GM04504 (cell line): ENCODE measurements at regions not wholly inside any gene's neighbourhood (a gene's known extent, or its start where the extent isn't known, plus 50 kb on each side); places are given as distances from the start of the nearest gene placed in this dataset.

ENCODE experiments used
- DNase-seq: peaks from one replicate; pipeline ENCODE4 v3.0.0-alpha.2; 2012; ENCODE audit warnings: low read depth

DNA sequence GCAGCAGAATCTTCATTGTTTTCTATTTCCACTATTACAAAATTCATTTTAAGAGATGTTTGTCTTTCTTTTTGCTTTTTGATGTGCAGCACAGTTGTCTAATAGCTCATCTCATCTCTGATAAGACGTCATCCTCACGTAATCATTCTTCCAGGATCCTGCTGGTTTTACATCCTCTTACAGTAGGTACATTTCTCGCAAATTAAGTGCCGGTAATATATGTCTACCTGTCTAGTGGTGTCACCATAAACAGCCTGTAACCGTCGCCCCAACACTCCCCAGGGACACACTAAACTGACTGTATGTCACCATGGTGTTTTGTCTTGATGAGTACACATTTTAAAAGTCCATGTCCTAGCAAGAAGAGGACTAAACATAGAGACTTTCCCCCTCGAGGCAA is 94.5 kb upstream of the VSTM2B start:
- no peak for DNase-seq

DNA sequence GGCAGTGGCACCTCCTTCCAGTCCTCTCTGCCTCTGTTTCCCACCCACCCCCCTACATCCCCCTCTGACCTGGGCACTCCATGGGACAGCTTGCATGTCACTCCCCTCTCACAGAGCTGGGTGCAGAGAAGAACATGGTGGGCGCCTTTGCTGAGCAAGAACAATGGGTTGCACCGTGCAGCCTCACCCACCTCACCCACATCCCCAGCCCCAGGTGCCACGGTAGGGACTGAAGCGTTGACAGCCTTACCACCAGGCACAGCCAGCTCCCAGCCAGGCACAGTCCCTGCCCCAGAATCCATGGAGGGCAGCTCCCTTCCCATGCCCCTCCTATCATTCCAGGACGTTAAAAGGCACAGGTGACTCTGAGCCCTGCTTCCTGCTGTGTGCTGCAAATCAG is 93.1 kb upstream of the VSTM2B start:
- DNase-seq = no peak

DNA sequence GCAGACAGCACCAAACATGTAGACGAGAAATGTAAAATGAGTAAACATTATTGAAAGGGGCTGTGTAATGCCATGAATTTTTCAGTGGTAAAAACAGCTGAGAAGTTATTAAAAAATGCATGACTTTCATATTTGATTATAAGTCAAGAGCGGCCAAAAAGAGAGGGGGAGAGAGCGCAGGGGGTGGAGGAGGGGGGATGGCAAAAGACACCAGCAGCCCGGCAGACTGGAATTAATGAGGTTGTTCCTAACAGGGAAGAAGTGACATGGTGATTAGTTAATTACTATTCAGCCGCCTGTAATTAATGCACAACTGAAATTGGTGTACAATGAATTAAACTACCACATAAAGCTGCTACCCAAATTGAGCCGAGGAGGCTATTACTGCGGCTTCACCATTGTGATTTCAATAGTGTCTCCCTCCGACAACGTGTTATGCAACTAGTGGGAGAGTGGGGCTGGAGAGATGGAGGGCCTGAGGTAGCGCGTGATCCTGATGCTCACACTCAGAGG is 89.1 kb upstream of the VSTM2B start:
- no peak for DNase-seq

DNA sequence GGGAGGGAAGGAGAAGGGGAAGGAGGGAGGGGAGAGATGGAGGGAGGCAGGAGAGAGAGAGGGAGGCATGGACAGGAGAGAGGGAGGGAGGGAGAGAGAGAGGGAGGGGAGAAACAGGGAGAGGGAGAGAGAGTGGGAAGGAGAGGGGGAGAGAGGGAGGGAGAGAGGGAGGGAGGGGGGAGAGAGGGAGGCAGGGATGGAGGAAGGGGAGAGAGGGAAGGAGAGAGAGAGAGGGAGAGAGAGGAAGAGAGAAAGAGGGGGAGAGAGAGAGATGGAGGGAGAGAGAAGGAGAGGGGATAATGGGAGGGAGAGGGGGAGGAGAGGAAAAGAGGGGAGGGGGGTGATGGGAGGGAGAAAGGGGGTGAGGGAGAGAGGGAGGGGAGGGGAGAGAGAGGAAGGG is 86.8 kb upstream of the VSTM2B start:
- no peak for DNase-seq

DNA sequence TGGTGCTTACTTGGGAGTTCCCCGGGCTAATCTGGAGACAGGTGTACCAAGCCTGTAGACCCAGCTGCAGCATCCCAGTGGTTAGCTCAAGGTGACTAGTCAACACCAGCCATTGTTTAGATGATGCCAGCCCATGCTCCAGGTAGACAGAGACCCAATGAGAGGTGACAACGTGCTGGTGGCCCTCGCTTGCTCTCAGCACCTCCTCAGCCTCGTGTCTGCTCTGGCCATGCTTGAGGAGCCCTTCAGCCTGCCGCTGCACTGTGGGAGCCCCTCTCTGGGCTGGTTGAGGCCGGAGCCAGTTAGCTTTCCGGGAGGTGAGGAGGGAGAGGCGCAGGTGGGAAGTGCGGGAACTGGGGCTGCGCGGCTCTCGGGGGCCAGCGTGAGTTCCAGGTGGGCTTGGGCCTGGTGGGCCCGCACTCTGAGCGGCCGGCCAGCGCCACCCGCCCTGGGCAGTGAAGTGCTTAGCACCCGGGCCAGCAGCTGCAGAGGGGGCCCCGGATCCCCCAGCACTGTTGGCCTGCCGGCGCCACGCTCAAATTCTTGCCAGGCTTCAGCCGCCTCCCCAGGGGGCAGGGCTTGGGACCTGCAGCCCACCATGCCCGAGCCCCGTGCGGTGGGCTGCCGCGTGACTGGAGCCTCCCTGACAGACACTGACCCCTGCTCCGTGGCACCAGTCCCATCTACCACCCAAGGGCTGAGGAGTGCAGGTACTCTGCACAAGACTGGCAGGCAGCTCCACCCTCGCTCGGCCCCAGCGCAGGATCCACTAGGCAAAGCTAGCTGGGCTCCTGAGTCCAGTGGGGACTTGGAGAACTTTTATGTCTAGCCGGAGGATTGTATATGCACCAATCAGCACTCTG is 85.9 kb upstream of the VSTM2B start:
- DNase-seq = no peak

DNA sequence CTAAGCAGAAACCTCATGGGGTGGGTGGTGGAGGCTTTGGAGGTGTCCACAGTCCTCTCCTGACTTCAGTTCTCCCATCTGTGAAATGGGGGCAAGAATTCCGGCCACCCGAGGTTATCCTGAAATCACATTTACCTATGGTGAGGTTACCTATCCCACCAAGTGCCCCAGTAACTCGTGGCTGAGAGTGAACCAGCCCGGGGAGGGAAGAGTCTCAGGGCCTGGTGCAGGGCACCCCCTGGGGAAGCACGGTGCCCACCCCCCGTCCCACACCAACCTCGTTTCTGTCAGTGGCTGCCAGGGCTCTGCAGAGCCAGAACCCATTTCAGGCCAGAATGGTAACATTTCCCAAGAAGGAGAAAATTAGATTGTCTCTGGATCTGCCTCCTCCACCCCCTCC is 83.7 kb upstream of the VSTM2B start:
- no peak for DNase-seq

DNA sequence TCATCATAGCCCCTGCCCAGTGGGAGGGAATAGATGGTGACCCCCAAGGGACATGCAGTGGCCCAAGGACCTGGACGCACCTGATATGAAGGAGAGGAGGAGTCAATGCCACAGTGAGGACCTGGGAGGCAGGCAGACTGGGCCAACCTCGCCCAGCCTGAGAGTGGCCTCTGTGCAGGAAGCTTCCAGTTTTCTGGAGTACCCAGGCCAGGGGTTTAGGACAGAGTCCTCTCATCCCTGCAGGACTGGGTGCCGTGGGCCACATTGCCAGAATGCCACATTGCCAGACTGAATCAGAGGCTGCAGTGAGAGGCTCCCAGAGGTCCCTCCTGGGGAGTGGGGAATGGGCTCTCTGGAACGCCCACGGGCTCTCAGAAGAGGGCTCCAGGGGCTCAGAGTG is 82.9 kb upstream of the VSTM2B start:
- DNase-seq = no peak

DNA sequence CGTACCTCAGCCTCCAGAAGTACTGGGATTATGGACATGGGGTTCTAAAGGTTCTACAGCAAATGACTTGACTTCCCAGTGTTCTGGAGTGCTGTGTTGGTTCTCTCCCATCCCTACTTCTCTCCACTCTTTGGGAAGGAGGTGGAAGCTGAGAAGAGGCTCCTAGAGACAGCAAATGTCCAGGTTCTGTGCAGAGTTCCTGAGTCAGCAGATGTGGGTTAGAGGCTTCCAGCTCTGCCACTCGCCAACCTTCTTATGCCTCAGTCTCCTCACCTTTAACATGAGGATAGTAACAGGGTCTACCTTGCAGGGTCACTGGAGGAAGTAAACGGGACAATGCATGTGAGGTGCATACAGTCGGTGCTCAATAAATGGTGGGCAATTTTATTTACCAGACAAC is 80.5 kb upstream of the VSTM2B start:
- DNase-seq = no peak

DNA sequence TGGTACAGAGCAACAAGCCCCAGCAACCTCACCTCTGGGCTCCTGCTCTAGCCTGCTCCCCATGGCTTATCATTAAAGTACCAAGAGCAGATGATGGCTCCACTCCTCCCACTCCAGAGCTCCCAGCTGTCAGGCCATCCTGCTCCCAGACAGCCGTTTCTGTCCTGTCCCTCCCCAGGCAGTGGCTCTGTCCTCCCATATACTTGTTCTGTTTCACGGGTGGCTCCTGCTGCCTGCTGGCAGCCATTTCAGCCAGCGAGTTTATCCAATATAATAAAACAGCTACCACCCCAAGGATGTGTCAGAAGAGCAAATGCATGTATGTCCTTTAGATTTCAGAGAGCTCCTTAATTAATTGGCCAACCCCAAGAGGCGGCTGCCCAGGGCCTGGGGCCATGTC is 79.4 kb upstream of the VSTM2B start:
- DNase-seq = no peak

DNA sequence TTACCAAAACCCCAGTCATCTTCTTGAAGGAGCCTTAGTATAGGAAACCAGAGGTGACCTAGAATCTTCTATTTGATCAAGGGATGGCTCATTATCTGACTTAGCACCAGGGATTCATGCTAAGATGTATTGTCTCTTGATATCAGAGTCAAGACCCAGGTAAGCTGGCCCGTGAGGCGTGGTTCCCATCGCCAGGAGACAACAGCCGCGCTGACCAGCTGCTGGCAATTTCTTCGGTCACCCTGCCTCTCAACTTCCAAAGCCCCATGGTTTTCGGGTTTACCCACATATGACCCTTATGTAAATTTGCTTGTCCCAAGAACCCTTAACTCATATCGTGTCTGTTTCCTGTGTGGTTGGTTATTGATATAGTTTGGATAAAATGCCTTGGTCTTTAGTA is 77.7 kb upstream of the VSTM2B start:
- no peak for DNase-seq

DNA sequence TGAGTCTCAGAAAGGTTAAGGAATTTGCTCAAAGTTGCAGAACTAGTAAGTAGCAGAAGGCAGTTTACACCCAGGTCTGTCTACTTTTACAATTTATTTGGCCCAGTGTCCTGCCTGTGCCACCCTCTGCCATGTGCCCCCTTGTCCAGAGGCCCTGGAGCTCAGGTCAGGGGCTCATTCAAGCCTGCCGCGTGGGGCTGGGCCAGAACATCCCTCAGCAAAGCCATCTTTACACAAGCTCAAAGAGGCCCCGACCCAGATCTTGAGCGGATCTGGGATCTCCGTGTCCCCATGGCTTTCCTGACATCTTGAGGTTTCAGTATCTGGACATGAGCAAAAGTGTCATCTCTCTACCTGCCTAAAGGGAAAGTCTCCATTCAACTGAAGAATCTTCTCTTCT is 76.4 kb upstream of the VSTM2B start:
- DNase-seq = no peak

DNA sequence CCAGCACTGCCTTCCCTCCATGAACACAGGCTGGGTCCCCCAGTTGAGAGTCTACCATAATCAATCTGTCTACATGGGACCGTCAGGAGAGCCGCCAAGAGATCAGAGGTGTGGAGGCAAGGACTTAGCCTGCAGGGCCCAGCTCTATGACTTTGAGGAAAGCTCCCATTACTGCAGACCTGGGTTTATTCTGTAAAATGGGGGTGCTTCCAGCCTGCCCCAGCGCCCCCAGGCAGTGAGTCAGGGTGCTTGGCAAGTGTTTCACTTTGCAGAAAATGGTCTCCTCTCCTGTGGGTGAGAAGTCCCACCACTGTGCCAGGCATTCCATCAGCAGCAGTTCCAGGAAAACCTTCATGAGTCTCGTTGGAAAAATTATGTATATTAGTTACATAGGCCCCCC is 75.5 kb upstream of the VSTM2B start:
- no peak for DNase-seq

DNA sequence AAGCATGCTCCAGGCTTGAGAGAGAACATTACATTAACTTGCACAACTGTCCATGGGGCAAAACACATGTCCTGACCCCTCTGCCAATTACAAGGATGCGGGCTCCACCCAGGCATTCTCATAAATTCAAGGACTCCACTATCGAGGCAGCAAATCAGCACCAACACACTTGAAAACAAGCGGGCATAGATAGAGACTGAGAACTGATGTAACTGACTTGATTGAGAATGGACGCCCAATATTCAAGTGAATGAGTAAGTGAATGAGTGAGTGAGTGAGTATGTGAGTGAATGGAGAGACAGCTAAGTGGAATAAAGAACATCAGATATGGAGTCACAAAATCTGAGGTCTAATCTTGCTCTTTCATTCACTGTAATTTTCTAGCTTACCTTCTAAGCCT is 75.0 kb upstream of the VSTM2B start:
- DNase-seq = no peak

DNA sequence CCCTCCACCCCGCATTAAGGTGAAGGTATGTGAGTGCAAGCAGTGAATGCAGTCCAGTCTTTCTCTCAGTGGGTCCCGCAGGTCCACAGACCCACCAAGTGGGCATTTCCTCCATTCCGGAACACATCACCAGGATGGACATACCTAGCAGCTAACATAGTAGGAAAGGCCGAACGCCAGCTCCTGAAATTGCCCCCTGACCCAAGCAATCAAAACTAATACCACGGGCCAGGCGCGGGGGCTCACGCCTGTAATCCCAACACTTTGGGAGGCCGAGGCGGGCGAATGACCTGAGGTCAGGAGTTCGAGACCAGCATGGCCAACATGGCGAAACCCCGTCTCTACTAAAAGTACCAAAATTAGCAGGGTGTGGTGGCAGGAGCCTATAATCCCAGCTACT is 71.7 kb upstream of the VSTM2B start:
- no peak for DNase-seq

DNA sequence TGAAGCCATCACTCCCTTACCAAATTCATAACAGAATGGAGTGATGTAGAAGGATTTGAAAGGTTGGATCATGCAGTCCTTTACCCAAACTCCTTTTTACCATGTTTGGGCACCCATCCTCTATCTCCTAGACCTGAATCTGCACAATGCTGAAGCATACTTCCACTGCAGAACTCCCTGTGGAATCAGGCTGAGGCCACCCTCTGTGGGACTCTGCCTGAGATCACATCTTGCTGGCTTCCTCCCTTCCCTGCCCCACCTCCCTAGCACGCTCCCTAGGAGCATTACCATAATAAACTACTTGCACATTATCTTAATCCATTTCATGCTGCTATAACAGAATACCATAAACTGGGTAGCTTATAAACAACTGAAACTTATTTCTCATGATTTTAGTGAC is 68.4 kb upstream of the VSTM2B start:
- DNase-seq = no peak

DNA sequence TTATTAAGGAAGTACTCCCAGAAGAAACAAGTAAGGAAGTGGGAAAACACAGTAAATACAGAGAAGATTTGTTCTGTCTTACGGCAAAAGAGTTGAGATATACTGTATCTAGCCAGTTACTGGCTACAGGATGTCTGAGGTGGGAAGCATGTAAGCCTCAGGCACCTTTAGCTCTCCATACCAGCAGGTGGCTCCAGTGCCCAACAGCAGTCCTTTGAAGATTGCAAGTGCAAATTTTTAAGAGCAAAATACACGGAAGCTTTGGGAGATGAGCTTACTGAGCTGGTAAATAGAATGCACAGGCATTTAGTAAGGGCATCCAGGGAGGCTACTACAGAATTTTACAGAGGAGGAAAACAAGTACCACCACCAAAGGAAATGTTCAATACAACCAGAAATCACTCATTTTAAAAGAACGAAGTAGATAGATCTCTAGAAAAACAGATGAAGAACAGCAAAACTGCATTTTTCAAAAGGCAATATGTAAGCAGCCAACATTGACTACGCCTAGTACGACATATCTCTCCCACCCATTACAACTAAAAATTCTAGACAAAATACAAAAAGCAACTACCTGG is 57.9 kb upstream of the VSTM2B start:
- DNase-seq = peak; percentile 4

DNA sequence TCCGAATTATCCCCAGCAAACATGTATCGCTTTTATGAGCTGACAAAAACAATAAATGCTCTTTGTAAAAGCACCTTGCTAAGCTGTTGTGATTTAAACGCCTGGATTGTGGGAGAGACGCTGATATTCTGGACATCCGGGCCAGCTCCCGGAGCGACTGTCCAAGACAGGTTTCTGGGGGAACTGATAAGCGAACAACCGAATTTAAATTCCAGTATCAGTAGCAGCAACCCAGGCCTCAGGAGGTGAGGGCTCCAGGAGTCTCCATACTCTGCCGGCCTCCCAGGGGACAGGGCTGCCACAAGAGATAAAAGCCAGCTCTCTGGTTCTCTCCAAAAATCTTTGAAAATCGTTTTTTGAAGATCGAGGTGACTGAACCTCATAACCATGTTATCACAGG is 50.3 kb upstream of the VSTM2B start:
- DNase-seq = no peak
